Subcutaneous abdominal adipose tissue (tissue), 5 donors: ENCODE measurements at regions not wholly inside any gene's neighbourhood (a gene's known extent, or its start where the extent isn't known, plus 50 kb on each side); places are given as distances from the start of the nearest gene placed in this dataset.
A peak's percentile ranks its signal among the peaks of the same experiment; 100 is the strongest.

ENCODE experiments used
- H3K27ac ChIP-seq: one replicate; pipeline ENCODE4 v1.7.0; 2013; ENCODE audit warnings: low read depth, mild to moderate bottlenecking, inconsistent platforms, low read length, moderate library complexity
- H3K27me3 ChIP-seq, 5 donors: one replicate each; pipeline ENCODE4 v1.7.0; 2013; ENCODE audit warnings: low read length in 5 of 5, inconsistent platforms in 1 of 5; ENCODE audit not compliant: control insufficient read depth in 5 of 5, insufficient read depth in 4 of 5
- H3K36me3 ChIP-seq, 5 donors: one replicate each; pipeline ENCODE4 v1.7.0; 2013; ENCODE audit warnings: low read length in 5 of 5; ENCODE audit not compliant: control insufficient read depth in 5 of 5, insufficient read depth in 5 of 5
- H3K4me1 ChIP-seq, 5 donors: one replicate each; pipeline ENCODE4 v1.7.0; 2013; ENCODE audit warnings: low read length in 5 of 5, mild to moderate bottlenecking in 3 of 5, moderate library complexity in 1 of 5; ENCODE audit not compliant: control insufficient read depth in 5 of 5, insufficient read depth in 5 of 5
- H3K4me3 ChIP-seq, 5 donors: one replicate each; pipeline ENCODE4 v1.7.0; 2013; ENCODE audit warnings: low read length in 5 of 5, low read depth in 1 of 5
- H3K9ac ChIP-seq, 5 donors: one replicate each; pipeline ENCODE4 v1.7.0; 2013; ENCODE audit warnings: low read length in 5 of 5, mild to moderate bottlenecking in 4 of 5, moderate library complexity in 3 of 5
- H3K9me3 ChIP-seq, 5 donors: one replicate each; pipeline ENCODE4 v1.7.0; 2013; ENCODE audit warnings: low read length in 5 of 5; ENCODE audit not compliant: control insufficient read depth in 5 of 5
- donor health status: healthy.
- donor health status: healthy.
- donor health status: healthy.
- donor health status: healthy.
- donor health status: healthy.

DNA sequence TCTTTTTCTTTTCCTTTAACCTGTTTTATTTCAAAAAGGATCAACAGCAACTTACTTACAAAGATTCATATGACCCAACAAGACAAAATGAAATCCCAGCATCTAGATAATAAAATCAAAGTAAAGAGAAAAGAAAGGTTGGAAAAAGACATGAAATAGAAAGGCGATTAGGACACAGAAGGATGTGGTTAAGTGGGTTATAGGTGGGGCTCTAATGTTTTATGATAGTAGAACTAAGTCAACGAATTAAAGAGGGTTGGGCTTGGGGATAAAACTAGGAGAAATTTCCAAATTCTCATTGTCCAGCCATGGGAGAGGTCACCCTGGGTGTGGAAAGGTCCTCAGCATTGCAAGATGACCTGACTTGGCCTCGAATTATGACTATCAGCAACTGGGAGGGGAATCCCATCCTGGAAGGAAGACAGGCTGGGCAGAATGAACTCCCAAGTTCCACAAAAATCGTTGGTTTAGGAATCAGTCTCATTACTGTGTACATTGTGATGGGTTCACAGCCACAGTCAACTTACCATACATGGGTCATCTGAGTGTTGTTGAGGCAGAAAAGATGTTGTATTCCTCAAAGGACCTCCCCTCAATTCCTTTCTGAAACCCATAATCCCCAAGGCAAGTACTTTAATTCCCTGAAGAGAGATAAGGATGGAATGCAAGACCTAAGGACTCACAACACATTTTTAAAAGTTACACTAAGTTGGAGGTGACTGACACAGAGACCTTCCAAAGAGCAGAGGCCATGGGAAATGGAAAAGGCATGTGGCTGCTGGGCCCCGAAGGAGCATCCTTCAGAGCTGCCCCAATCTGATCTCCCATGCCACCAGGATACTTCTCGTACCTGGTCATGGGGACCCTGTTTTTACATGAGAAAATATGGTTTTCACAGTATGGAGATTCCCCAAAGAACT lies 167.6 kb downstream of the UXS1 start:
- H3K4me1 ChIP-seq, result peaks cover 5 to 55% (median 24%) of the 10 kb centered on the region in 5 donors
- H3K4me3 ChIP-seq, result no peak overlapping the region
- no peak overlapping the region for H3K9ac ChIP-seq
- no peaks in the 10 kb centered on the region for H3K27me3 ChIP-seq
- no peaks in the 10 kb centered on the region for H3K9me3 ChIP-seq
- H3K36me3 ChIP-seq, result no peaks in the 10 kb centered on the region
- no peak overlapping the region for H3K27ac ChIP-seq

DNA sequence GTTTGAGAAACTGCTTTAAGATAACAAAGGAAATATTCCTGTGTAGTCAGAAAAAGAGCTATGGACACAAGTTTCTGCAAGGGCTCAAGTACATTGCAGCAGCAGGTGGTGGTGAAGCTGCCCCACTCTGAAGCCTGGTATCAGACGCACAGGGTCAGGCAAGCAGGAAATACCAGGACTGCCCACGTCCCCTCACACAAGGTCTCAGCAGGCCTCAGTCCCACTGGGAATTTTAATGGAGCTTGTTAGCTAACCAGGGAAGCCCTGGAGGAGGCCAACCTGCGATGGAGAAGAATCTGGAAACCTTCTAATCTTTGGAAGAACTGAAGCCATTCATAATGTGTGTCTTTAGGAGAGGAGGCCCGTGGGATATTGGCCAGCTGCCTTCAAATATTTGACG lies 168.3 kb downstream of the UXS1 start:
- Histone ChIP-seq H3K9ac (no peak overlapping the region), H3K4me1 (peaks cover 6 to 54% (median 25%) of the 10 kb centered on the region in 5 donors), H3K9me3 (no peaks in the 10 kb centered on the region), H3K27ac (no peak overlapping the region), H3K36me3 (no peaks in the 10 kb centered on the region), H3K4me3 (no peak overlapping the region), H3K27me3 (no peaks in the 10 kb centered on the region)

DNA sequence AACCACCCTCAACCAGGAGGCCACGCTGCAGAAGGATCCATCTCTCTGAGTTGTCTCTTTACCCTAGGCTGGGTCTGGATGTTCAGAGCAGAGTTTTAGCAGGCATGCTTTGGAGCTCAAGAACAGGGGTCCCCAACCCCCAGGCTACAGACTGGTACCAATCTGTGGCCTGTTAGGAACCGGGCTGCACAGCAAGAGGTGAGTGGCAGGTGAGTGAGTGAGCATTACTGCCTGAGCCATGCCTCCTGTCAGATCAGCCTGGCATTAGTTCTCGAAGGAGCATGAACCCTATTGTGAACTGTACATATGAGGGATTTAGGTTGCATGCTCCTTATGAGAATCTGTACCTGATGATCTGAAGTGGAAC lies 172.5 kb downstream of the UXS1 start:
- Histone ChIP-seq H3K27me3 (no peaks in the 10 kb centered on the region), H3K36me3 (no peaks in the 10 kb centered on the region), H3K9ac (no peak overlapping the region), H3K4me1 (peaks cover 4 to 35% (median 20%) of the 10 kb centered on the region in 5 donors), H3K4me3 (no peak overlapping the region), H3K9me3 (no peaks in the 10 kb centered on the region), H3K27ac (no peak overlapping the region)

DNA sequence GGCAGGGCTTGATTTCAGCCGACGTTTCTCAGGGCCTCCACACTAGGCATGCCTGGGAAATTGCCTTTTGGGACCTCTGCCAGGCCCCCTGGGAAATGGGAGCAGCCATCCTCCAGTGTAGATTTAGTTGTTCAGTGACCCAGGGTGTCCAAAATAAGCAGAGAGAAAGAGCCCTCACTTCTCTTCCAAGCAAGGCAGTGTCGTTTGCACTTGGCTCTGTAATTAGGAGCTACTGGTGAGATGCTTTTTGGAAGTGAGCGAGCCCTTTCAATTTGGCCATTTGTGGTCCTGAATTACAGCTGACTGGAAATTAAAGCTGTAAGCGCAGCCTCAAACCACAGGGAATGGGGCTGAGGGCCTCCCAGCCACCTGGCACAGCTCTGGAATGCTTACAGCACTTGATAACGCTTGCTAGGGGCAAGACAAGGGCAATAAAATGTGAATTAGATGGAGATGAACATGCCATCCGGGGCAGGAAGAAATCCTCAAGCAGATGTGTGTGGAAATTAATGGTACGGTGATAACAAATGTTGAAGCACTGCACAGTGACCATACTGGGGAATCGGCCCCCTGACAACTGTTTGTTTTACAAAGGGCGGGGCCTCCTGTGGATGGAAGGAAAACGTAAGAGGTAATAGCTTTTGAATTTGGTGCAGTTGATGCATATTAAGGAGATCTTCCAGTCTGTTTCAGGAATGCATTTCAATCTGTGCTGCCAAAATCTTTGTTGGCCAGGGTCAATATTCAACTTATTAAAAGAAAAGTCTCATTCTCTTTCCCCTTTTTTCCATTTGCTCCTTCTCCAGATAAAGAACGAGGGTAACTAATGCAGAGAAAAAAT lies 173.1 kb downstream of the UXS1 start:
- Histone ChIP-seq H3K36me3 (no peaks in the 10 kb centered on the region), H3K27me3 (no peaks in the 10 kb centered on the region), H3K9ac (no peak overlapping the region), H3K4me1 (peaks cover 4 to 29% (median 16%) of the 10 kb centered on the region in 5 donors), H3K4me3 (no peak overlapping the region), H3K27ac (no peak overlapping the region), H3K9me3 (no peaks in the 10 kb centered on the region)

DNA sequence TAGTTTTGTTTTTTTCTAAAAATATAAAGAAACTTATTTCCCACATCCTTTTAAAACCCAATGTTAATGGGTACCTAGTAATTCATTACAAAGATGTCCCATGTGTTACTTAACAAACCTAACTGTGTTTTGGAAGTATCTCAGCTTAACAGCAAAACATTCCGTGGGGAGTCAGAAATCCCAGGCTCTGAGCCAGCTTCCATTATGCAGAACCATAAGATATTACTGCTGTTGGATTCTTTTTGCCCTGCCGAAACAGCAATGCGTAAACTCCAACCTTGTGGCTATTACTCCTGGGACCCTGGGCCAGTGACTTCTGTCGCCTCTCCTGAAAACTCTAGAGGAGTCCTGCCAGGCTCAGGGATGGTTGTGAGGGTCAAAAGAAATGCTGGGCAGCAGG lies 174.1 kb downstream of the UXS1 start:
- Histone ChIP-seq H3K9ac (no peak overlapping the region), H3K27me3 (no peaks in the 10 kb centered on the region), H3K27ac (no peak overlapping the region), H3K9me3 (no peaks in the 10 kb centered on the region), H3K36me3 (no peaks in the 10 kb centered on the region), H3K4me1 (peaks cover 4 to 23% (median 15%) of the 10 kb centered on the region in 5 donors), H3K4me3 (no peak overlapping the region)

DNA sequence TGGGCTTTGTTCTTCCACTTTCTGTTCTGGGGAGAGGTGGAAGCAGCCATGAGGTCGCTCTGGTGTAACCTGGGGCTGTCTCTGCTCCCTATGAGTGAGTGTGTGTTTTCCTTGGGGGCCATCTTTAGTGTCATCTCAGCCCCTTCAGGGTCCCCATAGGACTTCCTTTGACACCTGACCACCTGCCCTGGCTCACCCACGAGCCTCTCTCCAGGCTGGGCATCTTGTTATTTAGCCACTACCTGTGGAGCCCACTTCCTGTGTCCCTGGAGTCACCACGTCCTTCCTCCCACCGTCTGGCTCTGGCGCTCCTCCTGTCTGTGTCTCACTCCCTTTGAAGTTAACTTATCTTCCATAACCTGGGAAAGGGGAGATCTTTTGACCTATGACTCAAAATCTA lies 176.0 kb downstream of the UXS1 start:
- Histone ChIP-seq H3K9me3 (no peaks in the 10 kb centered on the region), H3K4me3 (no peak overlapping the region), H3K36me3 (no peaks in the 10 kb centered on the region), H3K27me3 (no peaks in the 10 kb centered on the region), H3K27ac (no peak overlapping the region), H3K4me1 (peaks cover 4 to 17% (median 15%) of the 10 kb centered on the region in 5 donors), H3K9ac (no peak overlapping the region)

DNA sequence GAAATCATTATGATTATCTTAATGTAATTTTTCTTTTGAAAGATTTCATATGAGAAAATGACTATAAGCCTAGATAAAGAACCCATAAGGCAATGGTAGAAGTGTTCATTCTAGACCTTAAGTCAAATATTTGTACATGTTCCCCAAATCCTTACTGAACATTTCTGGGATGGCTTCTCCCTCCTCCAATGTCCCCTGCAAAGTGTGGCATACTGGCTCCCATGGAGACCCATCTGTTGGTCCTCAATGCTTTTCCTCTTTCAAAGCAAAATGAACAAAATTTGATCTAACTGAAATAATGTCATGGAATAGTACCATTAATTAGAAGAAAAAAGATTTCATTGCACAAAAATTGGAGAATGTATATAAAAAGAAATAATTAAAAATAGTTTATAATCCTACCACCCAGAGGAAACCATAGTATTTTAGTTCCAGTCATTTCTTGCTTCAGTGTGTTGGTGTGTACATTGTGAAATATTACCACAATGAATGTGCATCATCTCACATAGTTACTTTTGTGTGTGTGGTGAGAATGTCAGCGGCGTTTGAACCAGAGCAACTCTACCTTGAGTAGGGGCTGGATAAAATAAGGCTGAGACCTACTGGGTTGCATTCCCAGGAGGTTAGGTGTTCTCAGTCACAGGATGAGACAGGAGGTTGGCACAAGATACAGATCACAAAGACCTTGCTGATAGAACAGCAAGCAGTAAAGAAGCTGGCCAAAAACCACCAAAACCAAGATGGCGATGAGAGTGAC lies 181.3 kb downstream of the UXS1 start:
- Histone ChIP-seq H3K27ac (no peak overlapping the region), H3K4me3 (no peak overlapping the region), H3K36me3 (no peaks in the 10 kb centered on the region), H3K4me1 (peaks cover 0 to 13% (median 2%) of the 10 kb centered on the region in 5 donors), H3K9me3 (peaks cover 0 to 3% (median 1%) of the 10 kb centered on the region in 5 donors), H3K27me3 (no peaks in the 10 kb centered on the region), H3K9ac (no peak overlapping the region)

DNA sequence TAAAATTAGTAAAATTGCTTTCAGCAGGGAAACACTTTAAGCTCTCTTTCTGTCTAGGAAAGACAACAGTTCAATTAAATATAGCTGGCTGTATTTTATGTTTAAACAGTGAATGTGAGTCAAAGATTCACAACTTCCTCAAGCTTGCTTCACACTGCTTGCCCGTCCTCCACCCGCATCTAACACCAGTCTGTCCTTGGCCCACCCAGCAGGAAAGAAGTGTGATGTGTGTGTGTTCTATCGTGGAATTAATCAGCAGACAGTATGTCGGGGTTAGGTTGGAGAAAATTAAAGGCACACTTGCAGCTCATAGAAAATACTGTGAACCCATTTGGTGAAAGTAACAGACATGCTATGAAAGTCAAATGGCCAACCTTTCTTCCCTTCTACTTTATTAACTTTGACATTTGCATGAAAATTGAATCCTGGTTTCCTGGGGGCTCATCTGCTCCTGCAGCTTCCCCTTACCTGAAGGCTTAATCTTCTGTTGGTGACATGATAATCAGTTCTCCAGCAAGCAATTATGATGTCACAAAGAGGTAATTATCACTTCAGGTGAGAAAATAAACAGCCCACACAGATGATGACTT lies 182.0 kb downstream of the UXS1 start:
- H3K4me3 ChIP-seq, result no peak overlapping the region

DNA sequence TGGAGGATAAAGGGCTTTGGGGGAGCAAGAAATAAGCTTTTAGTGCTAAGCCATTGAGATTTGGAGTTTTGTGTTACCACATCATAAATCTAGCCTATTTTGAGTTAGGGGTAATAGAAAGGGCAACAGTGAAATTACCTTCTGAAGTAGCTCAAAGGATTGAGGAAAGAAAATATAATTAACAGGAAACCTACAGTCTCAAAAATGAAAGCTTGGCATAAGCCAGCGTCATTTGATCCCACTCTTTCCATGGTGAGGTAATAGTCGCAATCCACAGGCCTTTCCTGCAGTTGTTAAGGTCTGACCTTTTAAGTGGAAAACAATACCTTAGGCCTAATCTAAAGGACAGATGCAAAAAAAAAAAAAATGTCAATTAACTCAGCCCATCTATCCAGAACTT lies 182.7 kb downstream of the UXS1 start:
- Histone ChIP-seq H3K27ac (peak overlapping the region; percentile 32), H3K9me3 (peaks cover 0 to 10% (median 7%) of the 10 kb centered on the region in 5 donors)

More for the DNA sequence above, 182.0 kb downstream of the UXS1 start:
- Histone ChIP-seq H3K27ac (peak overlapping the region; percentile 28), H3K36me3 (no peaks in the 10 kb centered on the region), H3K9ac (no peak overlapping the region), H3K4me1 (peaks cover 0 to 13% (median 2%) of the 10 kb centered on the region in 5 donors), H3K9me3 (peaks cover 0 to 7% (median 6%) of the 10 kb centered on the region in 5 donors), H3K27me3 (no peaks in the 10 kb centered on the region)

More for the DNA sequence above, 182.7 kb downstream of the UXS1 start:
- Histone ChIP-seq H3K36me3 (no peaks in the 10 kb centered on the region), H3K27me3 (no peaks in the 10 kb centered on the region), H3K4me1 (peaks cover 0 to 13% (median 2%) of the 10 kb centered on the region in 5 donors), H3K4me3 (no peak overlapping the region), H3K9ac (no peak overlapping the region)
